RWPE2 (cell line): ENCODE measurements at regions not wholly inside any gene's neighbourhood (a gene's known extent, or its start where the extent isn't known, plus 50 kb on each side); places are given as distances from the start of the nearest gene placed in this dataset.

Source experiments
- ATAC-seq: fragments of 200-7000 bp; cut with Tn5 transposase; 3 replicates; pipeline ENCODE4 v1.9.1; 2021; ENCODE audit warnings: low read depth
- DNase-seq: peaks from one replicate; pipeline ENCODE4 v3.0.0-alpha.2; 2020; ENCODE audit warnings: low spot score
- H3K27ac ChIP-seq: fragments of 450-650 bp; 2 replicates; pipeline ENCODE4 v1.5.1; 2017; ENCODE audit warnings: mild to moderate bottlenecking; ENCODE audit not compliant: poor library complexity, severe bottlenecking
- H3K27me3 ChIP-seq: fragments of 250-450 bp; sonication (Bioruptor Pico); 2 replicates; pipeline ENCODE4 v1.5.1; 2021; ENCODE audit warnings: mild to moderate bottlenecking, moderate library complexity; ENCODE audit not compliant: insufficient read depth, poor library complexity, severe bottlenecking
- H3K36me3 ChIP-seq: fragments of 250-450 bp; sonication (Bioruptor Pico); 2 replicates; pipeline ENCODE4 v1.5.1; 2020; ENCODE audit warnings: low read depth, mild to moderate bottlenecking, moderate library complexity
- H3K4me1 ChIP-seq: fragments of 250-450 bp; sonication (Bioruptor Pico); 2 replicates; pipeline ENCODE4 v1.5.1; 2021; ENCODE audit warnings: mild to moderate bottlenecking, moderate library complexity; ENCODE audit not compliant: insufficient read depth, poor library complexity, severe bottlenecking
- H3K4me3 ChIP-seq: fragments of 250-450 bp; sonication (Bioruptor Pico); 2 replicates; pipeline ENCODE4 v1.5.1; 2021; ENCODE audit warnings: mild to moderate bottlenecking, moderate library complexity; ENCODE audit not compliant: severe bottlenecking
- H3K9me3 ChIP-seq: fragments of 250-450 bp; sonication (Bioruptor Pico); 2 replicates; pipeline ENCODE4 v1.5.1; 2021; ENCODE audit warnings: mild to moderate bottlenecking, moderate library complexity; ENCODE audit not compliant: severe bottlenecking
- CTCF ChIP-seq: fragments of 450-650 bp; IDR thresholded peaks from one replicate; pipeline ENCODE4 v1.5.1; 2017; ENCODE audit warnings: mild to moderate bottlenecking, moderate library complexity; ENCODE audit not compliant: poor library complexity, severe bottlenecking

- H3K4me3 ChIP-seq, result no peak overlapping the region
- H3K4me1 ChIP-seq, result peaks cover 16% of the 10 kb centered on the region
- no peaks in the 10 kb centered on the region for H3K36me3 ChIP-seq
- DNase-seq, result no peak
- ATAC-seq, result no peak
- H3K9me3 ChIP-seq, result no peaks in the 10 kb centered on the region
- no peak overlapping the region for H3K27ac ChIP-seq
- H3K27me3 ChIP-seq, result no peaks in the 10 kb centered on the region
- no peak for TF ChIP-seq CTCF
Observed at GRCh38 chr10:29760138-29760900, 125.5 kb upstream of the SVIL start.

GRCh38 chr10:29757551-29758297, 123.0 kb upstream of the SVIL start:
- Histone ChIP-seq H3K4me1 (peaks cover 16% of the 10 kb centered on the region), H3K9me3 (no peaks in the 10 kb centered on the region), H3K4me3 (no peak overlapping the region), H3K36me3 (no peaks in the 10 kb centered on the region), H3K27me3 (no peaks in the 10 kb centered on the region), H3K27ac (peak overlapping the region; percentile 68)
- peak; percentile 89 for DNase-seq
- peak; percentile 99 for ATAC-seq
- TF ChIP-seq CTCF, result no peak

GRCh38 chr10:29756451-29756850, 121.7 kb upstream of the SVIL start:
- ATAC-seq (no peak), DNase-seq (no peak)
- no peak overlapping the region for H3K4me3 ChIP-seq
- no peaks in the 10 kb centered on the region for H3K36me3 ChIP-seq
- H3K9me3 ChIP-seq, result no peaks in the 10 kb centered on the region
- H3K4me1 ChIP-seq, result peaks cover 16% of the 10 kb centered on the region
- no peak for TF ChIP-seq CTCF
- no peak overlapping the region for H3K27ac ChIP-seq
- H3K27me3 ChIP-seq, result no peaks in the 10 kb centered on the region

GRCh38 chr10:29753283-29753682, 118.5 kb upstream of the SVIL start:
- no peak for TF ChIP-seq CTCF
- no peaks in the 10 kb centered on the region for H3K9me3 ChIP-seq

GRCh38 chr10:29751684-29752083, 116.9 kb upstream of the SVIL start:
- Histone ChIP-seq H3K27ac (no peak overlapping the region), H3K9me3 (no peaks in the 10 kb centered on the region), H3K36me3 (no peaks in the 10 kb centered on the region), H3K27me3 (no peaks in the 10 kb centered on the region), H3K4me1 (no peaks in the 10 kb centered on the region), H3K4me3 (no peak overlapping the region)
- no peak for TF ChIP-seq CTCF
- DNase-seq (no peak), ATAC-seq (no peak)

More at GRCh38 chr10:29753283-29753682, 118.5 kb upstream of the SVIL start:
- H3K36me3 ChIP-seq, result no peaks in the 10 kb centered on the region
- ATAC-seq (no peak), DNase-seq (no peak)
- H3K27me3 ChIP-seq, result no peaks in the 10 kb centered on the region
- H3K27ac ChIP-seq, result no peak overlapping the region
- H3K4me3 ChIP-seq, result no peak overlapping the region
- H3K4me1 ChIP-seq, result peaks cover 13% of the 10 kb centered on the region
